HAP-1 (cell line): ENCODE measurements at regions not wholly inside any gene's neighbourhood (a gene's known extent, or its start where the extent isn't known, plus 50 kb on each side); places are given as distances from the start of the nearest gene placed in this dataset.

Experiments used
- DNase-seq, 2 experiments: peaks; one replicate each; pipeline ENCODE4 v3.0.0-alpha.2; 2016 to 2020; ENCODE audit warnings: low spot score in 2 of 2
- H3K27me3 ChIP-seq: fragments of 250-450 bp; sonication (Bioruptor Pico); 2 replicates; pipeline ENCODE4 v1.5.1; 2020; ENCODE audit warnings: low read depth, mild to moderate bottlenecking, moderate library complexity
- H3K36me3 ChIP-seq: fragments of 250-450 bp; sonication (Bioruptor Pico); replicated peaks from 2 replicates; pipeline ENCODE4 v1.5.1; 2020; ENCODE audit warnings: mild to moderate bottlenecking
- H3K4me1 ChIP-seq: fragments of 250-450 bp; sonication (Bioruptor Pico); 2 replicates; pipeline ENCODE4 v1.5.1; 2020; ENCODE audit warnings: mild to moderate bottlenecking
- H3K4me3 ChIP-seq: fragments of 250-450 bp; sonication (Bioruptor Pico); 2 replicates; pipeline ENCODE4 v1.5.1; 2020; ENCODE audit warnings: mild to moderate bottlenecking, moderate library complexity
- H3K9me3 ChIP-seq: fragments of 250-450 bp; sonication (Bioruptor Pico); 2 replicates; pipeline ENCODE4 v1.5.1; 2020; ENCODE audit warnings: mild to moderate bottlenecking, moderate library complexity
- in situ Hi-C: fragments of 300-500 bp; cut with MboI; formaldehyde crosslinking; loops from 3 replicates; pipeline ENCODE4 v1.14.3; 2020; ENCODE audit warnings: low sequenced_read_pairs, inconsistent platforms, mixed read lengths

DNA sequence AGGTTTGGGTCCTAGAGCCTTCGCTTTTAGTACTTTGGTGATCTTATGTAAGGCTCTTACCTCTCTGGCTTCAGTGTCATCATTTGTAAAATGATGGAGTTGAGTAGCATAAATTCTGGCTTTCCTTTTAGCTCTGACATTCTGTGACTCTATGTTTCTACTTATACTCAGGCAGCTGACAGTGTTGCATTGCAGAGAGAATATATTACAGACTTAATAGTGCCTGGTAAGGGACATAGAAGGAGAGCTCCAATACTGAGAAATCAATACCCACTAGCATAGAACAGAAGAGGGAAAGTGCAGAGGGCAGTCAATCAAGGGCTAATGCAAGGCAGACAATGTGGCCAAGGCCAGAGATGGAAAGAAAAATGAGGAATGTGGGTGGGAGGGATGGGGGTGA lies 371.4 kb upstream of the TLE4 start:
- H3K36me3 ChIP-seq: no peaks in the 10 kb centered on the region
- no peaks in the 10 kb centered on the region for H3K4me1 ChIP-seq
- H3K4me3 ChIP-seq: no peak overlapping the region
- DNase-seq: no peak
- in situ Hi-C loops: no loop called here
- H3K27me3 ChIP-seq: no peaks in the 10 kb centered on the region
- no peaks in the 10 kb centered on the region for H3K9me3 ChIP-seq

DNA sequence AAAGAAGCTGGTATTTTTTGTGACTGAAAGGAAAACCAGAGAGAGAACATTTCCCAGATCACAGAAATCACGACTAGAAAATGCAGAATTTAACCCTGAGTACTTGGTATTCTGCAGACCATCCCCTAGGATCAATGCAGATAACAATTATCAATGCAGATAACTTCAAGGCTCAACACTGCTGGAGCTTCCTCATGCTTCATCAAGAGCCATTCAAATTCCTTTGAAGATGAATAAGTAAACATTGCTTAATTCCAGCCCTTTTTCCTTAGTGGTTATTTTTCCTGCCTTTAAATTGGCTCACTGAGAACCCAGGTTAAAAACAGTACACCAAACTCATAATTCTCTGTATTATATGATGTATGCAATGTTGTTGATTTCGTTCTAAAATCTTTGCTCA lies 370.1 kb upstream of the TLE4 start:
- in situ Hi-C loops: no loop called here
- no peaks in the 10 kb centered on the region for H3K9me3 ChIP-seq
- H3K36me3 ChIP-seq: no peaks in the 10 kb centered on the region
- DNase-seq: no peak
- no peak overlapping the region for H3K4me3 ChIP-seq
- no peaks in the 10 kb centered on the region for H3K4me1 ChIP-seq
- H3K27me3 ChIP-seq: no peaks in the 10 kb centered on the region

DNA sequence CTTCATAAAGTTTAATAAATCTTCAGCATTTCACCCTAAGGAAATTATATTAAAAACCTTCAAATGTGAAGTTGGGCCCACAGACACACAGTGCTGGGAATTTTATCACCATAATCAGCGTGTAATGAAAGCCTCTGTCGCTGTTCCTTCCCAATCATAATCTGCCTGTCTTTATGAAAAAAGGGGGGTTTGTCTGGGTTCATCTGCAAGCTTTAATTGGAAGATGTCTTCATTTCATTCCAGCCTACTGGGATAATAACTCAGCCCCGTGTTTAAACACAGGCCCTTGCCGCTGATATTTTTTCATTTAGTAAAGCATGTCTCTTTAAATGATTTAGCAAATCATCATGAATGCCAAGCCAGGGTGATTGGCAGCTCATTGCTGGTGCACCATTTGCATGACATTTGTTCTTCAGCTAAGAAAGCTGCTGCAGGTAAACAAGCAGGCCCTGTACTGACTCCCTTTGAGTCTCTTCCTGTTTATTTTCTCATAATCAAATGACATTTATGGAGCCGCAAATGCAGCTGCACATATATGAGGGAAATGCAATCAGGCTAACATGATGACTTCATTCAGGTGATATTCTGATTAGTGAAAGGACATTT lies 362.9 kb upstream of the TLE4 start:
- H3K4me1 ChIP-seq: no peaks in the 10 kb centered on the region
- H3K27me3 ChIP-seq: no peaks in the 10 kb centered on the region
- in situ Hi-C loops: no loop called here
- no peak overlapping the region for H3K4me3 ChIP-seq
- DNase-seq: no peak
- no peaks in the 10 kb centered on the region for H3K36me3 ChIP-seq
- no peaks in the 10 kb centered on the region for H3K9me3 ChIP-seq

DNA sequence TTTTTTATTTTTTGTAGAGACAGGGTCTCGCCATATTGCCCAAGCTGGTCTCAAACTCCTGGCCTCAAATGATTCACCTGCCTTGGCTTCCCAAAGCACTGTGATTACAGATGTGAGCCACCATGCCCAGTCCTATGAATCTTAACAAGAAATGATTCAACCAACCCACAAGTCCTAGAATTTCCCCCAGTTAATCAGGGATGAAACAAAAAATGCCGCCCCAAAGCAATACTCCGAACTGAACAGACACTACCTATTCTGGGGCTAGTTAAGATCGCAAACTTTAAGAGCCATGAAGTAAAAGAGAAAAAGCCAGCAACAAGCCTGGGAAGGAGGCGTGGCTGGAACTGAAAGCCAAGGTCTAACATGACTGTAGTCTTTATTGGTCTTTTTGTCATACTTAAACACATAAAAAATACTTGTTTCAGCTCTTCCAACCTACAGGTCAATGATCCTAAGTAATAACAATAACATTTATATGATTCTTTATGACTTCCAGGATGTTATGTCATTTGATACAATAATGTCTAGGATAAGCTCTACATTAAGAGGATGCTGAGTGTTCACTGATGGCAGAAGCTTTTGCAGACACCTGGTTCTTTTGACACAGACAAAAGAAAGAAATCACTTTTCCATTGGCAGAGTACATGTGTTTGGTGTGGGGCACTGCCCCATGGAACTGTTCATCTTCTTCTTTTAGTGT lies 361.1 kb upstream of the TLE4 start:
- Histone ChIP-seq H3K9me3 (no peaks in the 10 kb centered on the region), H3K27me3 (no peaks in the 10 kb centered on the region), H3K36me3 (no peaks in the 10 kb centered on the region), H3K4me1 (no peaks in the 10 kb centered on the region), H3K4me3 (no peak overlapping the region)
- no peak for DNase-seq
- in situ Hi-C loops: no loop called here

DNA sequence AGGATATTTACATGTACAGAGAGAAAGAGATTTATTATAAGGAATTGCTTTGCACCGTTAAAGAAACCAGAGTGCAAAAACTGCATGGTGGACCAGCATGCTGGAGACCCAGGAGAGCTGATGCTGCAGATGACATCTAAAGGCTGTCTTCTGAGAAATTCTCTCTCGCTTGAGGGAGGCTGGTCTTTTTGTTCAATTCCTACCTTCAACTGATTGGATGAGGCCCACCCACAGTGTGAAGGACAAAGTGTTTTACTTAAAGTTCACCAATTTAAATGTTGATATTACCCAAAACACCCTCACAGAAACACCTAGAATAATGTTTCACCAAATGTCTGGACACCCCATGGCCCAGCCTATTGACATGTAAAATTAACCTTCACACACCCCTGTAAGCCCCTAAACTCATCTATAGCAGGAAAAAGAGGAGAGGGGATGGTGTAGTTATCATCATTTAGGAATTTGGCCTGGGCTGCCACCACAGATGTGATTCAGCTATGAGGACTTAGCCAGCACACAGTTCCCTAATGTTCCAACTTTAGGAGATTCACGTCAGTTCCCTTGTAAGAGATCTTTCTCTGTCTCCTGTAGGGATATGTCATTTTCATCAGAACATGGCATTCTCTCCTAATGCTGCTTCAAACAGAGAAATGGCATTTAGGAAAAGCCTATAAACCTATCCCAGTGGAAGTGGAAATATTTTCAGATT lies 358.2 kb upstream of the TLE4 start:
- Histone ChIP-seq H3K36me3 (no peaks in the 10 kb centered on the region), H3K4me3 (no peak overlapping the region), H3K9me3 (no peaks in the 10 kb centered on the region), H3K4me1 (no peaks in the 10 kb centered on the region), H3K27me3 (no peaks in the 10 kb centered on the region)
- DNase-seq: no peak
- in situ Hi-C loops: no loop called here

DNA sequence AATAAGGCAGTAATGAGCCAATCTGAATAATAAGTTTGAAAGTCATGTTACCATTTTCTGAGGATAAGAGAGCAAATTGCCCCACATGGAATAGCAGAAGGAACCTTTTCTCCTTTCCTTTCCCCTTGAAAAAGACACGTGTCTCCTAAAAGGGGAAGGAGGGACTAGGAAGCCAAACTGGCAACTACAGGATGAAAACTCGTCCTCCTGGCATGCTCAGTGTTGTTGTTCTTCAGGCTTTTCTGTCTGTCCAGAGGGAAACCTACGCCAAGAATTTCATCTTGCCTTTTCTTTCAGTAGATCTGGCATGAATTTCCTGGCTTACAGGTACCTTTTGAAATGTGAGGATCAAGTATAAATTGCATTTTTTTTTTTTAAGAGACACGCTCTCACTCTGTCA lies 355.9 kb upstream of the TLE4 start:
- Histone ChIP-seq H3K27me3 (no peaks in the 10 kb centered on the region), H3K9me3 (no peaks in the 10 kb centered on the region), H3K4me3 (no peak overlapping the region), H3K4me1 (no peaks in the 10 kb centered on the region), H3K36me3 (no peaks in the 10 kb centered on the region)
- in situ Hi-C loops: no loop called here
- DNase-seq: no peak

DNA sequence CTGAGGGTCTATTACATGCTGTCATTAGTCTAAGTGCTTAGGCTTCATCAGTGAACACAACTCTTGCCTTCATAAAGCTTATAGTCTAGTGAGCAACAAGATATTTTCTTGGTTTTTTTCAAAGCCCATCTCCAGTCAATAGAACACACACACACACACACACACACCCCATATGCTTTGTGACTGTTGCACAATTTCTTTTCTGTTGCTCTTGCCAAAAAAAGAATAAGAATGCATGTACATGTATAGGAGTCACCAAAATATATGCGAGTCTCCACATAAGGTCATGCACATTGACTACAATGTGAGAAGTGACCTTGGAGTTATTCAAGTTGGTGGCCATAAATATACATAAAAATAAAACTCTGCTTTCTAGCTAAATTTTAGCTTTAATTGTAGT lies 351.5 kb upstream of the TLE4 start:
- DNase-seq: no peak
- in situ Hi-C loops: no loop called here
- no peaks in the 10 kb centered on the region for H3K9me3 ChIP-seq
- no peaks in the 10 kb centered on the region for H3K36me3 ChIP-seq
- no peaks in the 10 kb centered on the region for H3K27me3 ChIP-seq
- H3K4me1 ChIP-seq: no peaks in the 10 kb centered on the region
- no peak overlapping the region for H3K4me3 ChIP-seq

DNA sequence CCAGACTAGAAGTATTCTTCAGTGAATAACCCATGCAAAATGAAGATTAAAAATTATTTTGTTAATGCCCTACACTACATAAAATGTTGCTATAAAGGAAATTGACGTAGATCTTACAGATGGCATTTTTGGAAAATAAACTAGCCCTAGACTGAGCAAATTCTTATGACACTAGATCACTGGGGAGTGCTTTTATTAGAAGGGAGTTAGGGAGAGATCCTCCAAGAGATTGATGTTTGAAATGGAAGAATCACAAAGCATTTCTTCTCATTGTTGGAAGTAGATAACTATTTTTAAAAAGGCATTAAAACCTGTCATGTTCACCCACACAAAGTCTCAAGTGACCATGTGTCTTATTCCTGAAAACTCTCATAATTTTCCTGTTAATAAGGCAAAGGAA lies 351.1 kb upstream of the TLE4 start:
- DNase-seq: no peak

DNA sequence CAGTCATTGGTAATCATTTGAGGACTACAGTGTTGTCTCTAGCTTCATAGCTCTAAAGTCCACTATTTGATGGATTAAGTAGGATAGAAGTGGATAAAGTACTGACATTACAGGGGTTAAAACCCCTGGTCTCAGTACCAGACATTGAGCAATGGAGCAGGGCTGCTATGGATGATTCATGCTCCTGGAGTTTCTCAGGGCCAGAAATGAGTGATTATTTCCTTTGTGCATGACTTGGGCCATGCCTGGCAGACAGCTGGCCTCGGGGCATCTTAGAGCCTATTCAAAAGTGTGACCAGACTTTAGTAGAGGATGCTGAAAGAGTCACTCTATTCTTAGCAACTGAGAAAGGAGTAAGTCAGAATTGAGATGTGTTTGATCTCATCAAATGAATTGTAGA lies 350.7 kb upstream of the TLE4 start:
- in situ Hi-C loops: no loop called here
- H3K36me3 ChIP-seq: no peaks in the 10 kb centered on the region
- H3K4me1 ChIP-seq: no peaks in the 10 kb centered on the region
- no peaks in the 10 kb centered on the region for H3K27me3 ChIP-seq
- DNase-seq: no peak
- no peak overlapping the region for H3K4me3 ChIP-seq
- H3K9me3 ChIP-seq: no peaks in the 10 kb centered on the region

More for the DNA sequence above, 351.1 kb upstream of the TLE4 start:
- no peaks in the 10 kb centered on the region for H3K4me1 ChIP-seq
- H3K27me3 ChIP-seq: no peaks in the 10 kb centered on the region
- H3K9me3 ChIP-seq: no peaks in the 10 kb centered on the region
- in situ Hi-C loops: no loop called here
- H3K4me3 ChIP-seq: no peak overlapping the region
- H3K36me3 ChIP-seq: no peaks in the 10 kb centered on the region

DNA sequence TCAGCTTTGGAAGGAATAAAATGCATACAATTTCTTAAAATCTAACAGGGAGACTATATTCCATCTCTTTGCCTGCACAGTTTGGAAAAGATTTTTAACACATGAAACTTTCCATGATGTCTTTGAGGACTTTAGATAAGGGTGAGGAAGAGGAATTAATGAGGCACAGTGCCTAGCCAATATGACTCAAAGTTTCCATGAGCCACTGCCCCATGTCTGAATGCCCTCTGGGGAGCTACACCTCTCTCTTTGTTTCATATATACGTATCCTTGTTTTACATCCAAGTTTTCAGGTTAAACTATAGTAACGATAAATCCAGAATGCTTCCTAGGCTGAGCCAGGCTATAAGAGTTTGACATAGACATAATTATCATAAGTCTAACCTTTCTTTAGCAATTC lies 349.3 kb upstream of the TLE4 start:
- Histone ChIP-seq H3K9me3 (no peaks in the 10 kb centered on the region), H3K4me3 (no peak overlapping the region), H3K27me3 (no peaks in the 10 kb centered on the region), H3K4me1 (no peaks in the 10 kb centered on the region), H3K36me3 (no peaks in the 10 kb centered on the region)
- in situ Hi-C loops: no loop called here
- DNase-seq: no peak

DNA sequence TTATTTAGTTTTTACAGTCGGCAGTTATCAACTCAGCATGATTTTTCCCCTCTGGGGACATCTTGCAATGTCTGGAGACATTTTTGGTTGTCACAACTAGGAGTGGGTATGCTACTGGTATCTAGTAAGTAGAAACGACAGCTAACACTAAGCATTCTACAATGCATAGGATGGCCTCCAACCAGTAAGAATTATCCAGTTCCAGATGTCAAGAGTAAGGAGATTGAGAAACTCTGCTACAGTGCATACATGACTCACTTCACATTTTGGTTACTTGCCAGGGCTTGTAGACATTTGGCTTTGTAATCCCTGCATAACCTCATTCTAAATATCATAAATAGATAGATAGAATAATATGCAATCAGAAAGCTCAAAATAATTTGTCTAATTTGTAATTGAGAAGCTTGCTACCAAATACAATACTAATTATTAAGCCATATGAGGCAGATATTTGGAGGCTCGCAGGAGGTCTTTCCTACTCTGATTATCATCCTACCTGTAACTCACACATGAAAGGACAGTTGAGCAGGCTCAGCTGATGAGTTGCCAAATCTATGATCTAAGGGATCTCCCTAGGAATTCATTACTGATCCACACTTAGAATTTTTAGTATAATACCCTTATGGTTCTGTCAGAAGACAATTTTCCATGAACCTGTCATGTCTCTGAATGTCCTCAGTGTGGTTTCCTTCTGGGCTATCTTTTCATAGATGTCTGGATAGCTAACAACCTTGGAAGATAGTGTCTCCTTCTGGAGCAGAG lies 346.9 kb upstream of the TLE4 start:
- no peaks in the 10 kb centered on the region for H3K4me1 ChIP-seq
- H3K9me3 ChIP-seq: no peaks in the 10 kb centered on the region
- DNase-seq: no peak
- H3K27me3 ChIP-seq: no peaks in the 10 kb centered on the region
- H3K36me3 ChIP-seq: no peaks in the 10 kb centered on the region
- in situ Hi-C loops: no loop called here
- no peak overlapping the region for H3K4me3 ChIP-seq

DNA sequence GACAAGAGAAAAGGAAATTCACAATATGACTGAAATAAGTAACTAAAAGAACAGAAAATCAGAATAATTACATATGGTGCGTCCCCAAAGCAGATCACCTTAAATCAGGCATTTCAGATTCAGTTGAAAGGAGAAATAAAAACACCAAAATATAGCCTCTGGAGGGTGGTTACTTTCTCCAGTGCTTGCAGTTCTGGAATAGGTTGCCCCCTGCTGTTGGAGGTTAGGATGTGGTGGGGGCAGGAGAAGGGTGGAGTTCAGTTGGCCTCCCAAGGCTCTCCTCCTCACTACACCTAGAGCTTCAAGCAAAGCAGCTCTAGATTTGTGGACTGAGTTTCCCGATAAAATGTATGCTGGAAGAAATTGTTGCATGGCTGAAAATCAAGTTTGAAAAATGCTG lies 338.2 kb upstream of the TLE4 start:
- Histone ChIP-seq H3K36me3 (no peaks in the 10 kb centered on the region), H3K4me3 (no peak overlapping the region), H3K27me3 (no peaks in the 10 kb centered on the region), H3K9me3 (no peaks in the 10 kb centered on the region), H3K4me1 (no peaks in the 10 kb centered on the region)
- DNase-seq: peak in 1 of 2 experiments; percentile 23
- in situ Hi-C loops: no loop called here

DNA sequence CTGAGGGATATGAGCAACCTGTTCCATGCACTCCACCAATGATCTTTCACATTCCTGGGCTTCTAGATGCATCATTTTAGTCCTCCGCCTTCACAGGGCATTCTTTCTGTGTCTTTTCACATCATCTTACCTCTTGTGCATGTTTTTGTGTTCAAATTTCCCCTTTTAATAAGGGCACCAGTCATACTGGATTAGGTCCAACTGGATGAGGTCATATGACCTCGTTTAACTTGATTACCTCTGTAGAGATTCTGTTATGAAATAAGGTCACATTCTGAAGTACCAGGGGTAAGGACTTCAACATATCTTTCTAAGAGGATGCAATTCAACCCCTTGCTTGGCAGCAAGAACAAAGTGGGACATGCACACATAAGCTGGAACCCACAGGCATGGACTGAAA lies 335.3 kb upstream of the TLE4 start:
- no peaks in the 10 kb centered on the region for H3K27me3 ChIP-seq
- no peak overlapping the region for H3K4me3 ChIP-seq
- in situ Hi-C loops: no loop called here
- DNase-seq: no peak
- no peaks in the 10 kb centered on the region for H3K9me3 ChIP-seq
- H3K36me3 ChIP-seq: no peaks in the 10 kb centered on the region
- H3K4me1 ChIP-seq: no peaks in the 10 kb centered on the region

DNA sequence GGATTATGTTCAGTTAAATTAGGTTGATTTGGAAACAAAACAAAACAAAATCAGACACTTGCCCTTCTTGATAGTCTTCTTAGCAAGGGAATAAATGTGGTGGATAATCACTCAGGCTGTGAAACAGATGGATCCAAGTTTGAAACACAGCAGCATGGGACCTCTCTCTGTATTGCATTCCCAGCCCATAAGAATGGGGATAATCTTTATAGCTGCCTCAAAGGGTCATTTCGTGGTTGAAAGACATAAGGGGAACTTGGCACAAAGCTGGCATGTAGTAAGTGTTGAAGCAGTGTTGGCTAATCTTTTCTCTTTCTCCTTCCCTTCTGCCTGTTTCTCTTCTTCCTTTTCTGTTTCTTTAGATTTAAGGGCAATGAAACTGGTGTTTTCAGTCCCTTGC lies 333.9 kb upstream of the TLE4 start:
- no peak for DNase-seq
- no peaks in the 10 kb centered on the region for H3K27me3 ChIP-seq
- no peaks in the 10 kb centered on the region for H3K36me3 ChIP-seq
- H3K4me3 ChIP-seq: no peak overlapping the region
- in situ Hi-C loops: no loop called here
- no peaks in the 10 kb centered on the region for H3K4me1 ChIP-seq
- no peaks in the 10 kb centered on the region for H3K9me3 ChIP-seq
